ENCODE measurements at regions not wholly inside any gene's neighbourhood (a gene's known extent, or its start where the extent isn't known, plus 50 kb on each side); places are given as distances from the start of the nearest gene placed in this dataset.

GRCh38 chr2:144215207-144215606 is 304.7 kb downstream of the ZEB2 start:
- no peak overlapping the region for H3K4me3 ChIP-seq (ENCODE audit: low read depth, low read length)
- TF ChIP-seq CTCF (IDR thresholded peaks at IDR 0.05; ENCODE audit: insufficient read depth, low read depth, low read length) = no peak
- DNase-seq (ENCODE audit: low read depth) = no peak

GRCh38 chr2:144213797-144214196 is 306.1 kb downstream of the ZEB2 start:
- no peak for TF ChIP-seq CTCF (IDR thresholded peaks at IDR 0.05; ENCODE audit: insufficient read depth, low read depth, low read length)
- DNase-seq (ENCODE audit: low read depth) = no peak

GRCh38 chr2:144211826-144212225 is 308.1 kb downstream of the ZEB2 start:
- no peak for TF ChIP-seq CTCF (IDR thresholded peaks at IDR 0.05; ENCODE audit: insufficient read depth, low read depth, low read length)
- DNase-seq (ENCODE audit: low read depth) = no peak
- H3K4me3 ChIP-seq (ENCODE audit: low read depth, low read length) = no peak overlapping the region

More at GRCh38 chr2:144213797-144214196, 306.1 kb downstream of the ZEB2 start:
- H3K4me3 ChIP-seq (ENCODE audit: low read depth, low read length) = no peak overlapping the region

DNA sequence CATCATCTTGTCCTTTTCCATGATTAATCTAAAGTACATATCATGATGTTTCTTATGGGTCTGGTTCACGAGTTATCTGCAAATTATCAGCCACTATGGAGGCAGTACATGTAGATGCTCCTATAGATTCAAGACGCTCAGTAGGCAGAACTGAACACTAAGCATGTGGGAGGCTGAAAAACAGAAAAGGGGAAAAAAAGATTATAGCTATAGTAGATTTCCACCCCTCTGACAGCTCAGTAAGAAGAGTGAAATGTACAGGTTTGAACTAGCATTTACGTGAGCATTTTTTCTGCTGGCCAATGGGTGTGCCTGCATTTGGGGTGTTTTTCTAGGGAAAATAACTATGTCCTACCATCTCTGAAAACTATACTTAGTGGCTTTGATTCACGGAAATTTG is 308.9 kb downstream of the ZEB2 start:
- H3K4me3 ChIP-seq (ENCODE audit: low read depth, low read length) = no peak overlapping the region
- DNase-seq (ENCODE audit: low read depth) = no peak
- no peak for TF ChIP-seq CTCF (IDR thresholded peaks at IDR 0.05; ENCODE audit: insufficient read depth, low read depth, low read length)

- no peak for TF ChIP-seq CTCF (IDR thresholded peaks at IDR 0.05; ENCODE audit: insufficient read depth, low read depth, low read length)
- no peak for DNase-seq (ENCODE audit: low read depth)
- H3K4me3 ChIP-seq (ENCODE audit: low read depth, low read length) = no peak overlapping the region
Observed at GRCh38 chr2:144210076-144210475, 309.8 kb downstream of the ZEB2 start.

- no peak overlapping the region for H3K4me3 ChIP-seq (ENCODE audit: low read depth, low read length)
- no peak for TF ChIP-seq CTCF (IDR thresholded peaks at IDR 0.05; ENCODE audit: insufficient read depth, low read depth, low read length)
- DNase-seq (ENCODE audit: low read depth) = no peak
Observed at GRCh38 chr2:144208924-144209323, 311.0 kb downstream of the ZEB2 start.

DNA sequence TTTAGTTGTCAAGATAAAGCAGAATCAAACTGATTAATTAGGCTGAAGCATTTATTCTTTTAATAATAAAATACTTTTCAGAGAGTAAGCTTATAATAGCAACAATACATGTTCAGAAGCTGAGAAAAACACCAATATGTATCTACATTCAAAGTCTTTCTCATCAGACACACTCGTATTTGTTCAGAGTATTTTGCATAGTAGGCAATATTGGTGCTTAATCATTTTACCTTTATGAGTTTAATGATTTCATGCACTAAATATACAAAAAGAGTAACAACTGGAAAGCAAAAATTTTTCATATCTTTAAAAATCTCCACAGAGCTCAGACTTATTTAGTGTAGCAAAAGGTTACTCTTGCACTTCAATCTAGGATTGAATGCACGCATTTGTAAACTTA is 313.9 kb downstream of the ZEB2 start:
- no peak for TF ChIP-seq CTCF (IDR thresholded peaks at IDR 0.05; ENCODE audit: insufficient read depth, low read depth, low read length)
- no peak overlapping the region for H3K4me3 ChIP-seq (ENCODE audit: low read depth, low read length)
- DNase-seq (ENCODE audit: low read depth) = no peak

Data from fibroblast of villous mesenchyme (primary cell).